ENCODE measurements at regions not wholly inside any gene's neighbourhood (a gene's known extent, or its start where the extent isn't known, plus 50 kb on each side); places are given as distances from the start of the nearest gene placed in this dataset.

GRCh38 chr7:68470836-68471435 is 1127.3 kb upstream of the AUTS2 start:
- TF ChIP-seq EZH2phosphoT487 (IDR thresholded peaks at IDR 0.05; ENCODE audit: borderline replicate concordance): no peak
- no peak for TF ChIP-seq CTCF (conservative IDR thresholded peaks at IDR 0.05; ENCODE audit: low read length)
